RKO (cell line): ENCODE measurements at regions not wholly inside any gene's neighbourhood (a gene's known extent, or its start where the extent isn't known, plus 50 kb on each side); places are given as distances from the start of the nearest gene placed in this dataset.
A peak's percentile ranks its signal among the peaks of the same experiment; 100 is the strongest.
"Not testable (repeated sequence)": the region's sequence is repeated elsewhere in the genome, so short reads cannot be mapped to it uniquely, and the experiment has no call there.

Source experiments
- DNase-seq: peaks from one replicate; pipeline ENCODE4 v3.0.0-alpha.2; 2016; ENCODE audit warnings: low spot score

DNA sequence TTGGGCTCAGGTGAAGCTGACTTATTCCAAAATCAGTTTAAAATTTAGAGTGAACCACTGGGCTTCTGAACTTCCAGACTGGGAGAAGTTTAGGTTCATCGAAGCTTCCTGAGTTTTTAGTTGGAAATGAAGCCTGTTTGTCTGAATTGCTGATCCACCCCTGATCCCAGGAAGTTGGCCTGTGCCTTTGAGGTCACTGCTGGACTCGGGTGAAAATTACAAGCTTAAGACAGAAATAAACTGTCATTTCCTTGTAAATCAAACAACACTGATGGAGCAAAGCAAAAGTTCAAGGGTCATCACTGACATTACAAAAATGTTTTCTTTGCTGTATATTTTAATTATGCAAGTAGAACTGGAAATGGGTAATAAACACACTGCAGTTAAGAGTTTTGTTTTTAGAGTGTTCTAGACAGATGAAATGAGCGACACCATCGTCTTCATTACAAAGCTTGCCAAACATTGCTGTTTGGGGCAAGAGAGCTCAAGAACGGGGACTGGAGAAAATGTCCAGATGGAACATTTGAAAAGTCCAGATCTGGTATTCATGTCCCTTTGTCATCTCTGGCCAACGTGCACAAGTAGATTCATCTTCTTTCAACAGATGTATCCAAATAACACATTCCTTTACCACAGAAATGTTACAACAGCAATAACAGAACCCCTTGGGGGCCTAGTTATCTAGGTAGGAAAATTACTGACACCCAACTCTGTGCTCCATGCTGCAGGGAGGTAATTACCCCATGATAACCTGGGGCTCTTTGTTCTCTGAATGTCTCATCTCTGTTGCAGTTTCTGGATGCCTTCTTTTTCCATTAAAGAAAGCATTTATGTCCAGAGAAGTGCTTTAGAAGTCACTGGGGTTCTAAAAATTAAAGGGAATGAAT lies 142.4 kb upstream of the ERCC6L2 start:
- no peak for DNase-seq

DNA sequence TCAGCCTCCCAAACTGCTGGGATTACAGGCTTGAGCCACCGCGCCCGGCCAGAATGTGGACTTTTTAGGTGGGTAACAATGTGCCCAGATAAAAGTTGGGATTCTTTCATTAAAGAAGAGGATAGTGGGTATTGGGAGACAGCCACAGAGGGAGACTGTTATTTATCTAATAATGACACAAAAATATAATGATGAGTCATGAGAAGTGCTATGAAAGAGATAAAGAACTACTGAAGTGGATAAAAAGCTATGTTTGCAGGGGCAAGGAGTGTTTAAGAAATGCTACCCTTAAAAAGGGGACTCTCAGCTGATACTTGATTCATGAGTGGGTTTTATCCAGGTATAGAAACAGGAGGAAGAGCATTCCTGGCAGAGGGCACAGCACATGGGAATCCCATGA lies 143.6 kb upstream of the ERCC6L2 start:
- no peak for DNase-seq

DNA sequence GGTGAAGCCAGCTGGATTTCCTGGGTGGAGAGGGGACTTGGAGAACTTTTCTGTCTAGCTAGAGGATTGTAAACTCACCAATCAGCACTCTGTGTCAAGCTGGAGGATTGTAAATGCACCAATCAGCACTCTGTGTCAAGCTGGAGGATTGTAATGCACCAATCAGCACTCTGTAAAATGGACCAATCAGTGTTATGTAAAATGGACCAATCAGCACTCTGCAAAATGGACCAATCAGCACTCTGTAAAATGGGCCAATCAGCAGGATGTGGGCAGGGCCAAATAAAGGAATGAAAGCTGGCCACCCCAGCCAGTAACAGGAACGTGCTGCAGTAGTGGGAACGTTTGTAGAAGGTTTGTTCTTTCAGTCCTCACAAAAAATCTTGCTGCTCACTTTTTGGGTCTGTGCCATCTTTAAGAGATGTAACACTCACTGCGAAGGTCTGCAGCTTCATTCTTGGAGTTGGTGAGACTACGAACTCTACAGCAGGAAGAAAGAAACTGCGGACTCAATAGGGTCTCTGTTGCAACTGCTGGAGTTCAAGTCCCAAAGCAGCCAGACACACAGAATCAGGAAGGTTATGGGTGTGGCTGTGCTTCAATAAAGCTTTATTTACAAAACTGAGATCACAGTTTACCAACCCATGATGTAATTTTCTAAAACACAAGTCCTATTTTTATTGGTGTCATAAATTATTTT lies 145.7 kb upstream of the ERCC6L2 start:
- no peak for DNase-seq

DNA sequence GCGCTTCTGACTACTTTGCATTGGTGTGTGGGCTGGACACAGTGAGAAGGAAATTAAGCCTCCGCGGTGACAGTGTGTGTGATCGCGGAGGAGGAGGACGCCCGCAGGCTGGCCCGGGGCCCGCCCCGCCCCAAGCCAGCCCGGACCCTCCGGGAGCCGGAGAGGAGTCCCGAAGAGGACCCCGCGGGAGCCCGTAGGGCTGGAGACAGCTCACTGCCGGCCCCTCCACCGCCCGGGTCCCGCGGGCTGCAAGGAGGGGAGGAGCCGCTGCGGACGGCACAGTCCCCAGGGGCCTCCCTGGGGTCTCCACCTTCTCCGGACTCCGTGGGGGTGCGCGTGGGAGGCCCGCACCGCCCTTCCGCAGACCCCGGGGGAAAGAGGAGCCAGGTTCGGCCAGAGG lies 146.4 kb upstream of the ERCC6L2 start:
- DNase-seq: no peak

DNA sequence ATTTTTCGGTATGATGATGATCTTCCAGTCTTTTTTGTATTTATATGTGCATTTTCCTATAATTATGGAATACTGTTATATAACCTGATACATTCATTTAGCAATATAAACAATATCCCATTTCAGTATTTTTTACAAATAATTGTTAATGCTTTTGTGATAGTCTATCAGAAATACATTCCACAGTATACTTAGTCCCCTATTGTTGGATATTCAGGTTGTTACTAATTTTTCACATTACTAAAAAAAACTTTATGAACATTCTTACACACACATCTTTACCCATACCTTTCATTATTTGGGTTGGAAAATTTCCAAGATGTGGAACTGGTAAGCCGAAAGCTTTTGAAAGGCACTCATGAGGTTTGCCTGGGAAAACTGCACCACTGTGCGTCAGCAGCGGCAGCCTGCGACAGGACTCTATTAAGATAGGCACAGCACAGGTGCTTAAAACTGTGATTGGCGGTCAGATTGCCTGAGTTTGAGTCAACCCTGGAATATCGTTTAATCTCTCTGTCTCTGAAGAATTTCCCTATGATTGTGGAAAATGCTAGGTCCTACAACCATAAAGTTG lies 147.5 kb upstream of the ERCC6L2 start:
- no peak for DNase-seq

DNA sequence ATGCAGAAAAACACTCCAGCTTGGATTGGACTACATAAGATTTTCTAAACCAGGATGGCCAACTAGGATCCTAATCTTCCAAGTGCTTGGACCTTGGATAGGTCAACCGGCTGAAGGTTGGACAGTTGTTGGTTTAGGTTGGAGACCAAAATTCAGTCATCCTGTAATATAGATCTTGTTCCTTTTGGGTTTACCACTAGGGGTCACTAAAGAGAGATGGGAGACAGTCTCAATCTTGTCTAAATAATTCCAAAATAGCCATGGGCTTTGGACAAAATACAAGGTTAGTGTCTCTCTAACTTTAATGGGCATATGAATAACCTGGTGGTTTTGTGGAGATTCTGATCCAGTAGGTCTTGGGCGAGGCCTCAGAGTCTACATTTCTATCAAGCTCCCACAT lies 148.7 kb upstream of the ERCC6L2 start:
- peak; percentile 39 for DNase-seq

DNA sequence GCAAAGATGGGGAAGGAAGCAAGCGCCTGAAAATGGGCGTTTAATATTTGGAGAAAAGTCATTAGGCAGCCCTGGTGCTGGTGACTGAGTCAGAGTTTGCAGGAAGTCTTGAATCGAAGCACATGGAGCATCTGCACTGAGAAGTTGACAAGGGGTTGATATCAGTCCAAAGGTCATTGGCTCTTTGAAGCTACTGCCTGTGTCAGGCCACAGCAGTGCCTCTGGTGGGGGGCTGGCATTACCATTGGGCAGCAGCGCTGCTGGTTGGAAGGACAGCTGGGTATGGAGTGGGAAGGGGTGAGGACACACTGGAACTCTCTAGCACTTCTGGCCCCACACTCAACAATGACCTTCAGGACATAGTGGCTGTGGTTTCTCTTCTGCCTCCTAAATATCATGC lies 150.4 kb upstream of the ERCC6L2 start:
- no peak for DNase-seq

DNA sequence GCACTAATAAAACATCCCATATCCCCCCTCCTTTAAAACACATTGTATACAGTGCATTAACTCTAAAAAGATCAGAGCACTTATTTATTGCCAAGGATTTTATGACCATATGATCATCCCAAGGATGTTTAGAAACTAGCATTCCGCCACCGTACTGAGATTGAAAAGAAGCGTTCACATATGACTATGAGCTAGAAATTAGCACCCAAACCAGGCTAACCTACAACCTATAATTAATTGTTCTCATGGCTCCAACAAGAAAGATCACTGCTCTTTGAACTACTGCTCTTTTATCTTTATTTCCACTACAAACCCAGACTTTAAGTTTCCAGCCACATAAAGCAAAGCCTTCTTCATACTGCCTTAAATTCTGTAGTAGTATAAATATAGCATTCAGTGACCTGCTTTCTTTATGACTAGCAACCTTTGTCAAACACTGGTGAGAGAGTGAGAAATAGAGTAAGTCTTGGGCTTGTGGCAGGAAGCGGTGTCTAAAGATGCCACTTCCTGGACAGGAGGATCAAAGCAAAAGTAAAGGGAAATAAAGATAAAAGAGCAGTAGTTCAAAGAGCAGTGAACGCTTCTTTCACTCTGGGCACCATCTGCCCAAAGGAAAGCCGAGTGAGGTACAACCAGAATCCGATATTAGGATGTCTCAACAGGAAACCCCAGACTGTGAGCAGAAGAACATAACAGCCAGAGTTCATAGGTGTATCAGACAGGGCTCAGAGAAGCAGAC lies 151.1 kb upstream of the ERCC6L2 start:
- no peak for DNase-seq

DNA sequence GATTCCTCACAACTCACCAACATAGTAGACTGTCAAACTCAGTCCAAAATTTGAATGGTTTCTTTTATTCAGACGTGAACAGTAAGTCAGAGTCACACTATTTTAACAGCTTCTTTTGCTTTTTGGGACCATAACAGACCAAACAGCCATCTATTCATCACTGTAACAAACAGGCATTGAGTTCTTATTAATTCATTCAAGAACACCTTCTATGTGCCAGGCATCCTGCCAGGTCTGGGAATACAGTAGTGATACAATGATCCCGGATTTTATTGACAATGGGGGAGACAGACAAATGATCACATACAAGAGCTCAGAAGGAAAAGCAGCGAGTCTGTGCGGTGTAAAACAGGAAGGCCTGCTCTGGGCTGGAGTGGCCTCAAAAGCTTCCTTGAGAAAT lies 153.3 kb upstream of the ERCC6L2 start:
- DNase-seq: no peak

DNA sequence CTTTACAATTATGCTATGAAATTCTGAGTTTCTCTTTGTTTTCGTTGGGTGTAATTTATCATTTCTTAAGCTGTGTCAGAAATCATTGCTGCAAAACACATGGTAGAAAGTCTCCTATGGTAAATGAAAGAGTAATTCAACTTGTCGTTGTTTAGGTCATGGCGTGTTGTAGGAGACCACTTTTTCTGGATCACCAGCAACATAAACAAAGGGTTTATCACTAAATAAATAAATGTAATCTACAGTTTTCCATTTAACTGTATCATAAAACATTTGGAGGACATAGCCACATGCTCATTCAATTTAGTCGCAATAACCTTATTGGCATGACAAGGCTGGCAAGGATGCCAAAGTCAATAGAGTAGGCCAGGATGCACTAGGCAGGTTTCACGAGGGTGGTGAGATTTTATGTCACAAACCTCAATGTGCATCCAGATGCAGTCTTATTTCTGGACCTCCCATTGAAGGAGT lies 154.4 kb upstream of the ERCC6L2 start:
- DNase-seq: no peak

DNA sequence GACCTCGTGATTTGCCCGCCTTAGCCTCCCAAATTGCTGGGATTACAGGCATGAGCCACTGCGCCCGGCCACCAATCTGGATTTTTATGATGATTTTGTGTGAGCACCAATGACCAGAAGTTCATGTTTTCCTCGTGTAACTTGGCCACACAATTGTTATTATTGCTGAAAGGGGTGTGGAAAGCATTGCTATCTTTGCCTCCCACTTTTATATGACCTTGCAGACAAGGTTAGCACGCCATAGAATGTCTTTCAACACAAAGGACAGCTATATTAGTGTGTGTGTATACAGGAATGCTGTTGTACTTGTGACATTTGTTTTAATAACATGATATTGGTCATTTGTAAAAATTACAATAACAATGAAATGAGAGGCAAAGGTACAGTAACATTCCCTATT lies 155.0 kb upstream of the ERCC6L2 start:
- DNase-seq: no peak

DNA sequence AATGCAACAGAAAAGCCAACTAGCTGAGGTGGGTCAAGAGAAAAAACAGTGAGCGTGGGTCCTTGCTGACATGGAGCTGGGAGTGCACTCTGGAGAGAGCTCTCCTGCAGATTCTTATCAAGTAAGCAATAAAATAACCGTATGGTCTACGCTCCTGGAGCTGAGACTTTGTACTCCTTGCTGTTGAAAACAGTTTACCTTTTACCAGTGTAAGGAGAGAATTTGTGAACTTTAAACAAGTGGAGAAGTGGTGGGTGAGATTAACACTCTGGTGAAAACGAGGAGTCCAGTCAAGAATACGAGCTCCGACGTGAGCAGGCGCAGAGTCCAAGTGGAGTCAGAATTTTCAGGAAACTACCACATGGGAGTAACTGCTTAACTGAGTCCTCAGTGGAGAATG lies 156.1 kb upstream of the ERCC6L2 start:
- no peak for DNase-seq

DNA sequence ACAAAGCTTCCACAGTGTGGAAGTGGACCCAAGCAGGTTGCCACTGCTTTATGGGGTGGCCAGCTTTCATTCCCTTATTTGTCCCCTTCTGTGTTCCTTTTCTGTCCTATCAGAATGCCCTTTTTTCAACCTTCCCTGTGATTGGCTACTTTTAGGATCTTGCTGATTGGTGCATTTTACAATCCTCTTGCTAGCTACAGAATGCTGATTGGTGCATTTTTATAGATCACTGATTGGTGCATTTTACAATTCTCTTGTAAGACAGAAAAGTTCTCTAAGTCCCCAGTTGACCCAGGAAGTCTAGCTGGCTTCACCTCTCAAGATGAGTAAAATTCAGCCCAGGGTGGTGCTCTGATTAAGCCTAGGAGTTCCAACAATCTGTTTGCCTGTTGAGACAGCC lies 157.2 kb upstream of the ERCC6L2 start:
- no peak for DNase-seq

DNA sequence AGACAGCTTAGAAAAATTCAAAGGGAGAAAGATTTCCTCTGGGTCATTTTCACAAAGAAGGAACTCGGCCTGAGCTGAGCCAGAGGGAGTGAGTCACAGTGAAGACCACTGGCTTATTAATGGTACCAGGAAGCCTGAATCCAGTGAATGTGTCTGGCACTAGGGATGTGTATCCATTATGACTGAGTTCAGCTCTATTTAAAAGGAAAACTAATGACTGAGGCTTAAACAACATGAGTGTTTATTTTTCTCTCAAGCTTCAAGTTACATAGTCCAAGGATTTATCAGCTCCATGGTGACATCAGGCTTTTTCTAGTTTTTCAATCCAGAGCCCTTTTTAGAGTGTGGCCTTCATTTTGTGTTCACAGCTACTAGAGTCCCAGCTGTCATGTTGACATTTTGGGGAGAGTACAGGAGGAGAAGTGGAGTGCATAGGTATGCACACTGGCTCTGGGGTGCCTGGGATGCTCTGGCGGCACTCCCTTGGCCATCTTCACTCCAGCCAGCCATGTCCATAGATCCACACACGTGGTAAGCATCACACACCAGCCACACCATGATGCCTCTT lies 159.5 kb upstream of the ERCC6L2 start:
- DNase-seq: no peak

DNA sequence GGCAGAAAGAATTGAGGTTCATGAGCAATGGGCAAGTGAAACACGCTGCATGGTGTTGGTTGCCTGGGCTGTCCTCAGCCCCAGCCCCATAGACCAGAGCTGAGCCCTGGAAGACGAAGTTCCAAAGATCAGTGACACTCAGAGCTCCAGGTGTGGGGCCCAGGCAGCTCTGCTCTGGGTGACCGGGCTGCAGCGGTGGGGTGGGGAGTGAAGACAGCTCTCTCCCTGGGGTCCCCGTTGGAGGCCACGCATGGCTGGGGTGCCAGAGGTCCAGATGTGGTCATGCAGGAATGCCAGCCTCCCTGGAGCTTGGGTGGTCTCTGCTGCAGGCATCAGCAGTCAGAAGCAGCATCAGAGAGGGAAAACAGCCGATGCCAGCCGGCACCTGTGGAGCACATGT lies 165.0 kb upstream of the ERCC6L2 start:
- no peak for DNase-seq

DNA sequence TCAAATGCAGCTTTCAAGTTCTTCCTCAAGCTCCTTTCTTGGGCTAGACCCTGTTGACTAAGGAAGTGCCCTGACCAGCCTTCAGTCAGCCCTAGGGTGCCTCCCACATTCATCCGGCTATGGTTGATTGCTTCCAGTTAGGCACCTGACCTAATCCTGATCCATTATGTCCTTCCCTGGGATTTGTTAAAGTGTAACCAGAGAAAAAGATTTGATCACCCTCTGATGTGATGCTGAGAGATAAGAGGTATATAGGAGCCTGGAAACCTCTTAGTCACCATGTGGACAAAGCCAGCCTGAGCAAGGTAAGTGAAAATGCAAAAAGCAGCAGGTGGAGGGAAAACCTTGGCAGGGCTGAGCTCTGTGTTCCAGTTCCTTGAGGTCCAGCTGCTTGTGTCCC lies 178.8 kb upstream of the ERCC6L2 start:
- no peak for DNase-seq

DNA sequence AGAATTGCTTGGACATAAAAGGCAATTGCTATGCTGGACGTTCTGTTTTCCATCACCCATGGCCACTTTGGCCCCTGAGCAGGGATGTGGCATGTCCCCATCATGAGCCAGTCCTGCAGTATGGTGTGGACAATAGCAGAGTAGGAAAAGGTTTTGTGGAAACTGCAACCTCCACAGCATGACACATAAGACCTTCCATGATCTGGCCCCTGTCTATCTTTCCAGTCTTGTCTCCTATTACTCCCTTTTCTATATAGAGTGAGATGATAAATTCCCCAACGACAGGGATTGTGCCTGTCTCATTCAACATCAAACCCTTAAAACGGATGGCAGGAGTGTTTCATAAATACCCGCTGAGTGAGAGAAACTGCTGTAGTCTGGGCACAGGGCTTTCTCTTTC lies 174.7 kb upstream of the PTCH1 start:
- no peak for DNase-seq

DNA sequence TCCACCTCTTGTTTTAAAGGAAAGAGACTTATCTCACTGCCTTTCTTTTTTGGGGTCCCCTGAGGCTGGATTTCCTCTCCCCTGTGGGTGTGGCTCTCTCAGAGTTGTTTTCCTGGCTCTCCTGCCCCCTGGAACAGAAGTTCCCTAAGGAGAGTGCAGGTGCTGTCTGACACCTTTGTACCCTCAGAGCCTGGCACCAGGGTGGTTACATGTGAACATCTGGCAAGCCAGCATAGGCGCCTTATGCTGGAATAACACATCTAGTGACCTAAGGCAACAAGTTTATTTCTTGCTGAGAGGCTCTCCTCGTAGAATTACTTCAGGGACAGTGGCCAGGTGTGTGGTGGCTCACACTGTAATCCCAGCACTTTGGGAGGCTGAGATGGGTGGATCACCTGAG lies 172.9 kb upstream of the PTCH1 start:
- DNase-seq: no peak

DNA sequence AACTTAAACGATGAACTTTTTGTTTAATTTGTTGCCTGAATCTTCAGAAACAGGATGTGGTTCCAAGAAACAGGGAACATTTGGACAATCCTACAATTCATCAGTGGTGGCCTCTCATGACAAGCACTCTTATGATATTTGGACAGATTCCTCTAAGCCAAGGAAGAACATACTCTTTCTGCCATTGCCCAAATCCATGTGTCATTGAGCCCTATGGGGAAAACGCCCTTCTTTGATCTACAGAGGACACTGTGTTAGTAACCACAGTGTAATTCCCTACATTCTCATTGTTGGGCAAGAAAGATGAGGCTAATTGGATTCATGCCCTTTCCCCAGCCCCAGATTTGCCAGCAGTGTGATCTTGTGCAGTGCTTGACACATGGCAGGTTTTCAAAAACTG lies 167.7 kb upstream of the PTCH1 start:
- DNase-seq: no peak

DNA sequence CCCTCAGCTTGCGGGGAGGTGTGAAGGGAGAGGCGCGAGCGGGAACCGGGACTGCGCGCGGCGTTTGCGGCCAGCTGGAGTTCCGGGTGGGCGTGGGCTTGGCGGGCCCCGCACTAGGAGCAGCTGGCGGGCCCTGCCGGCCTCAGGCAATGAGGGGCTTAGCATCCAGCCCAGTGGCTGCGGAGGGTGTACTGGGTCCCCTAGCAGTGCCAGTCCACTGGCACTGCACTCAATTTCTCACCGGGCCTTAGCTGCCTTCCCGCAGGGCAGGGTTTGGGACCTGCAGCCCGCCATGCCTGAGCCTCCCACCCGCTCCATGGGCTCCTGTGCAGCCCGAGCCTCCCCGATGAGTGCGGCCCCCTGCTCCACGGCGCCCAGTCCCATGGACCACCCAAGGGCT lies 163.5 kb upstream of the PTCH1 start:
- DNase-seq: not testable (repeated sequence)

DNA sequence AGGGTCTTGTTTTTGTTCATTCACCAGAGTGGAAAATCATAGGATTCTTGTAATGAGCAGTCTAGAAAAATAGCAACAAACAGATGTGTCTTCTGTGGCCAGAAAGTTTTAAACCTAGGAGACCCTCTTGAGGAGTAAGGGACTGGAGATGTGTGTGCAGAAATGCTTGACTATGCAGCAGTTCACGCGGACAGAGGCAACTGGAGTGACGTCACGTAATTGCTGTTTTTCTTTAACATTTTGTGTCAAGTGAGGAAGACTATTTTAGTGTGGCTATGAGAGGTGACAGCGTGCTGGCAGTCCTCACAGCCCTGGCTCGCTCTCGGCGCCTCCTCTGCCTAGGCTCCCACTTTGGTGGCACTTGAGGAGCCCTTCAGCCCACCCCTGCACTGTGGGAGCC lies 163.1 kb upstream of the PTCH1 start:
- no peak for DNase-seq

DNA sequence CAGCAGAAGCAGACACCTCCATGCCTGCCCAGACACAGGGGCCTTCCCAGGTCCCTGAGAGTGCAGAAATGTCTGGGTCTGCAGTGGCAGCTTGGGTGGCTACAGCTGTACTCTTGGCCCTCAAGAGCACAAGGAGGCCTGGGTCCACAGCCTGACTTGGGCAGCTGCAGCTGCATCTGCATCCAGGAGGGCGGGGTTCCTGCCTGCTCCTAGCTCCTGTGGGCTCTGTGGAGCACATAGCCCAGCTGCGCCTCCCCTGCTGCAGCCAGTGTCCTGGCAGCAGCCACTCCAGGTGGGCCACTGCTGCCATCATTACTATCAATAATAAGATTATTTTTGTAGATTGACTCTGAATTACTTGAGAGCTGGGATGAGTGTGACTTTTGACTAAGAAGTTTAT lies 162.0 kb upstream of the PTCH1 start:
- no peak for DNase-seq
